D721Med (cell line): ENCODE measurements at regions not wholly inside any gene's neighbourhood (a gene's known extent, or its start where the extent isn't known, plus 50 kb on each side); places are given as distances from the start of the nearest gene placed in this dataset.
"Not testable (repeated sequence)": the region's sequence is repeated elsewhere in the genome, so short reads cannot be mapped to it uniquely, and the experiment has no call there.

Source experiments
- DNase-seq: peaks from one replicate; pipeline ENCODE4 v3.0.0; 2011; ENCODE audit warnings: low spot score; ENCODE audit not compliant: insufficient read length
- FAIRE-seq: peaks from 2 replicates; lab custom pipeline; 2011; peaks lifted over from hg19 to GRCh38; lab: Jason Lieb, UNC
- TF ChIP-seq, protein P1 (sequence below): IDR thresholded peaks from 2 replicates; pipeline ENCODE4 v1.5.1; 2012; ENCODE audit warnings: mild to moderate bottlenecking, control low read depth; ENCODE audit not compliant: insufficient read depth; ENCODE audit errors: missing control alignments

GRCh38 chrX:87098477-87098876, 419.1 kb upstream of the KLHL4 start:
- TF ChIP-seq, protein P1, sequence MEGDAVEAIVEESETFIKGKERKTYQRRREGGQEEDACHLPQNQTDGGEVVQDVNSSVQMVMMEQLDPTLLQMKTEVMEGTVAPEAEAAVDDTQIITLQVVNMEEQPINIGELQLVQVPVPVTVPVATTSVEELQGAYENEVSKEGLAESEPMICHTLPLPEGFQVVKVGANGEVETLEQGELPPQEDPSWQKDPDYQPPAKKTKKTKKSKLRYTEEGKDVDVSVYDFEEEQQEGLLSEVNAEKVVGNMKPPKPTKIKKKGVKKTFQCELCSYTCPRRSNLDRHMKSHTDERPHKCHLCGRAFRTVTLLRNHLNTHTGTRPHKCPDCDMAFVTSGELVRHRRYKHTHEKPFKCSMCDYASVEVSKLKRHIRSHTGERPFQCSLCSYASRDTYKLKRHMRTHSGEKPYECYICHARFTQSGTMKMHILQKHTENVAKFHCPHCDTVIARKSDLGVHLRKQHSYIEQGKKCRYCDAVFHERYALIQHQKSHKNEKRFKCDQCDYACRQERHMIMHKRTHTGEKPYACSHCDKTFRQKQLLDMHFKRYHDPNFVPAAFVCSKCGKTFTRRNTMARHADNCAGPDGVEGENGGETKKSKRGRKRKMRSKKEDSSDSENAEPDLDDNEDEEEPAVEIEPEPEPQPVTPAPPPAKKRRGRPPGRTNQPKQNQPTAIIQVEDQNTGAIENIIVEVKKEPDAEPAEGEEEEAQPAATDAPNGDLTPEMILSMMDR = no peak
- DNase-seq = no peak
- no peak for FAIRE-seq

GRCh38 chrX:87105131-87105530, 412.5 kb upstream of the KLHL4 start:
- DNase-seq (no peak), FAIRE-seq (no peak)
- TF ChIP-seq, protein P1 = no peak

GRCh38 chrX:87110142-87110541, 407.5 kb upstream of the KLHL4 start:
- no peak for FAIRE-seq
- TF ChIP-seq, protein P1 = no peak
- DNase-seq = no peak

DNA sequence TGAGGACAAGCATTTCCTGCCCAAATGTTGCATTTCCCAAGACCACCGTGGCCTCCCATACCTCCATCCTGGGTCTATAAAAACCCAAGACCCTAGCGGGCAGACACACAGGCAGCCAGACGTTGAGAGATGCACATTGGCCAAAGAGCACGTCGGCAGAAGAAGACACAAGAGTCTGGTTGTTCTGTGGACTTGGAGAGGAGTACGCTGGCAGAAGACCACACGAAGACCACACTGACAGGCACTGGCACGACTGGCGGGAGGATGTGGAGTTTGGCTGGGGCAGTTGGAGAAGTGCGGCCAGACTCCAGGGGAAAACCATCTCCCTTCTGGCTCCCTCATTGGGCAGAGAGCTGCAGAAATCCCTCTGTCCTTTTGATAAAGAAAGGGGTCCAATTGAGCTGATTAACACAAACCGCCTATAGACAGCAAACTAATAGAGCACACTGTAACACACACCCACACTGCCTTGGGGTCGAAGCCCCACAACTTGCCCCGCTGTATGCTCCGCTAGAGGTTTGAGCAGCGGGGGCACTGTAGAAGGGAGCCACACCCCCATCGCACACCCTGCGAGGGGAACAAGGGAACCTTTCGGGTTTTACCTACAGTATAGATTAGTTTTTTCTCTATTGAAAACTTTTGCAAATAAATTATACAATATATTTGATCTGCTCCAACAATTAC, 376.7 kb upstream of the KLHL4 start:
- TF ChIP-seq, protein P1 = no peak
- FAIRE-seq = no peak
- no peak for DNase-seq

DNA sequence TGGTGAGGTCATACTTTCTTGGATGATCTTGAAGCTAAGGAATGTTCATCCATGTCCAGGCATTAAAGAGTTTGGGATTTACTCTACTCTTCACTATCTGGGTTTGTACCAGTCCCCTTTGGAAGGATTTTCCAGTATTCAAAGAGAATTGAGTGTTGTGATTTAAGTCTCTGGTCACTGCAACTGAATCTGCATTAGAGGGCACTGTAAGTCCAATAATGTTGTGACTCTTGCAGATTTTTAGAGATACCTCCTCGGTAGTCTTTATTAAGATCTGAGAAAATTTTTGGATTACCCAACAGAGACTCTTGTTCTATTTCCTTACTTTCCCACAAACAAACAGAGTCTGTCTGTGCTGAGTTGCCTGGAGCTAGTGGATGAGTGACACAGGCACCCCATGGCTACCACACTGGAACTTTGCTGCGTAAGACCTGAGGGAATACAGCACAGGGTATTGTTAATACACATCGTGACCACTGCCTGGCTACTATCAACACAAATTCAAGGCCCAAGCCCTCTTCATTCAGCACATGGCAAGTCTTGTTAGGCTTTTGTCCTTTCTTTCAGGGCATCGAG, 357.1 kb upstream of the KLHL4 start:
- DNase-seq (no peak), FAIRE-seq (no peak)
- TF ChIP-seq, protein P1 = no peak

GRCh38 chrX:87167841-87168240, 349.8 kb upstream of the KLHL4 start:
- DNase-seq (no peak), FAIRE-seq (no peak)
- TF ChIP-seq, protein P1 = no peak

GRCh38 chrX:87178009-87178408, 339.6 kb upstream of the KLHL4 start:
- FAIRE-seq, DNase-seq: not testable (repeated sequence)
